Retinal pigment epithelial cell (primary cell): ENCODE measurements at regions not wholly inside any gene's neighbourhood (a gene's known extent, or its start where the extent isn't known, plus 50 kb on each side); places are given as distances from the start of the nearest gene placed in this dataset.

Experiments used
- DNase-seq: peaks from one replicate; pipeline ENCODE4 v3.0.0-alpha.2; 2010; ENCODE audit warnings: low read depth
- H3K4me3 ChIP-seq: 2 replicates; pipeline ENCODE4 v1.5.1; 2011; ENCODE audit warnings: mild to moderate bottlenecking, low read length, control low read depth, moderate library complexity
- TF ChIP-seq, protein P1 (sequence below): conservative IDR thresholded peaks from 2 replicates; pipeline ENCODE4 v1.5.1; 2011; ENCODE audit warnings: low read depth, low read length, control low read depth, inconsistent platforms

DNA sequence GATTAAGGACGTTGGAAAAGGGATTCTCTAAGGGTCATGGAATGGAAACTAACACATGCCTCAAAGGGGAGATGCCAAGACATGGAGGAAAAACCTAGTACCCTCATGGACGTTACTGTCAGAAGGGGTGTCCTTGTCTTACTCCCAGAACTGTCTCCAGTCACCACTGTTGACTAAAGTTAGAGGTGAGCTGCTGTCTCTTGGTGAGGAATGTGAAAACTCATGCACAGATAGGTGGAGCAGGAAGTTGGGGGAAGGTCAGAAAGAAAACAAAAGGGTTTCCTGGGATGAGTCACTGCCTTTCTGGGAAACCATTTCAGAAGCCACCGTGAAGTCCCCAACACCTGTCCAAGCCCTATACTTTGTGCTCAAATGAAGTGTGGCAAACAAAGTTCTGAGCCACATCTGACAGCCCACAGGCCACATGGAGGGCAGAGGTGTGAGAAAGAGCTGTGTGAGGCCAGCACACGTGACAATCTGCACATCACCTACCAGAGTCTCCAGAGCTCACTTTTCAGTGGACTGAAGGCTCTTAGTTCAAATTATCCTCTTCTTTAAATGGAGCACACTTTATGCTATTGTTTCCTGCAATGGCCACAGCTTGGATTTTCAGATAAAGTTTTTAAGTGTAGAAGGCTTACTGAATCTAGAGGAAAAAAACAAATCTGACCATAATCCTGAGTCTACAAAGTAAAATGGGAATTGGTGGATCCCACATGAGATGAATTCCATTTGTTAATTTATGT, 92.9 kb upstream of the EGLN3 start:
- DNase-seq: no peak
- TF ChIP-seq, protein P1, sequence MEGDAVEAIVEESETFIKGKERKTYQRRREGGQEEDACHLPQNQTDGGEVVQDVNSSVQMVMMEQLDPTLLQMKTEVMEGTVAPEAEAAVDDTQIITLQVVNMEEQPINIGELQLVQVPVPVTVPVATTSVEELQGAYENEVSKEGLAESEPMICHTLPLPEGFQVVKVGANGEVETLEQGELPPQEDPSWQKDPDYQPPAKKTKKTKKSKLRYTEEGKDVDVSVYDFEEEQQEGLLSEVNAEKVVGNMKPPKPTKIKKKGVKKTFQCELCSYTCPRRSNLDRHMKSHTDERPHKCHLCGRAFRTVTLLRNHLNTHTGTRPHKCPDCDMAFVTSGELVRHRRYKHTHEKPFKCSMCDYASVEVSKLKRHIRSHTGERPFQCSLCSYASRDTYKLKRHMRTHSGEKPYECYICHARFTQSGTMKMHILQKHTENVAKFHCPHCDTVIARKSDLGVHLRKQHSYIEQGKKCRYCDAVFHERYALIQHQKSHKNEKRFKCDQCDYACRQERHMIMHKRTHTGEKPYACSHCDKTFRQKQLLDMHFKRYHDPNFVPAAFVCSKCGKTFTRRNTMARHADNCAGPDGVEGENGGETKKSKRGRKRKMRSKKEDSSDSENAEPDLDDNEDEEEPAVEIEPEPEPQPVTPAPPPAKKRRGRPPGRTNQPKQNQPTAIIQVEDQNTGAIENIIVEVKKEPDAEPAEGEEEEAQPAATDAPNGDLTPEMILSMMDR: no peak
- H3K4me3 ChIP-seq: no peak overlapping the region

DNA sequence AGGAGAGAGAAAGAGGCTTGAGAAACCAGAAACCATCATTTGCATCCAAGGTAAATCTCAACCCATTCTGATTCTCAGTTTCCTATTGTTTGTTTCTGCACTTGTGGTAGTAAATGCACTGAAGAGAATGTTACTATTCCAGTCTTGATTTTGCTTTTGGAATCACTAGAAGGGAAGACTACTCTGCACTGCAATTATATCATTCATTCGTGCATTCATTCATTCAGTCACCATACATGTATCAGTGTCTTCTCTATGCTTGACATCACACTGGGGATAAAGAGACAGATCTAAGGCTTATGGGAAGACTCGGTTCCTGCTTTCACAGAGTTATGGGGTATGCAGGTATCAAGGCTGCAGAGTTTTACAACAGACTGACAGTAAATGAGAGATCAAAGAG, 90.3 kb upstream of the EGLN3 start:
- DNase-seq: no peak
- TF ChIP-seq, protein P1: no peak

DNA sequence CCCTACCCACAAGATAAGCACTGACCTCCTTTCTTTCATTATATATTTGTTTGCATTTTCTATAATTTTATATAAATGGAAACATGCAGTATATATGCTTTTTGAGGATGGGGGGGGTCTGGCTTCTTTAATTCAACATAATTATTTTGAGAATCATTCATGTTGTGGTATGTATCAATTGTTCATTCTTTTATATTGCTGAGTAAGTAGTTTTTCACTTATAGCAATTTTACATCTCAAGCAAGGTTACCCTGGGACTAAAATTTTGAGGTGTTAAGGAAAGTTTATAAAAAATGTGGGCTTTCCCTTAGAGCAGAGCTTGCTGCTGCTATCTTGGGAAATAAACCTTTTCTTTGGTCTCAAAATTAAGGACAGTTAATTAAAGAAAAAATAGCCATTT, 89.9 kb upstream of the EGLN3 start:
- DNase-seq: no peak
- H3K4me3 ChIP-seq: no peak overlapping the region
- TF ChIP-seq, protein P1: no peak

More for the DNA sequence above, 90.3 kb upstream of the EGLN3 start:
- H3K4me3 ChIP-seq: no peak overlapping the region

DNA sequence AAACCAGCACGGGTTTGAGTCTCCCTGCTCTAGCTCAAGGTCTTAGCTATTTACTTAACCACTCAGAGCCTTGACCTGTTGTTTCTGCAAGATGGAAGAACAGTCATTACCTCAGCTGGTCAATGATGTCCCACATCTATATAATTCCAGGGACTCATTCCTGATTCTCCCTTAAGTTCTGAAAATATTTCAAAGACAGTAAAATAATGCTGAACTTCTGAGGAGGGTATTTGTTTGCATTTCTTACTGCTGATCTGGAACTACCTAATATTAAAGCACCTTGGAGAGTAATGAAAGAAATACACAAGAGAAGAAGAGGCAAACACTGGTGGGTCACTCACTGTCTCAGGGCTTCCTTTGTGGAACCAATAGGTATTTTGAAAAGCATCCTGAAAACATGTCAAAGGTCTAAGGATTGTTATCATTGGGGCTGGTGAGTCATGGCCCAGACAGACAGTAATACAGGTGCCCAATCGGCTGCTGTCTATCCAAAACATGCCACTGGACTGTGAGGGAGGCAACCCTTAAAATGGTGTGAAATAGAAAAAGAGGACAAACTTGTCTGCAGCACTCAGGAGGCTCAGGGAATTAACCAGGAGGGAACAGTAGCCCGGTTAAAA, 88.7 kb upstream of the EGLN3 start:
- no peak for DNase-seq
- TF ChIP-seq, protein P1: no peak
- no peak overlapping the region for H3K4me3 ChIP-seq

DNA sequence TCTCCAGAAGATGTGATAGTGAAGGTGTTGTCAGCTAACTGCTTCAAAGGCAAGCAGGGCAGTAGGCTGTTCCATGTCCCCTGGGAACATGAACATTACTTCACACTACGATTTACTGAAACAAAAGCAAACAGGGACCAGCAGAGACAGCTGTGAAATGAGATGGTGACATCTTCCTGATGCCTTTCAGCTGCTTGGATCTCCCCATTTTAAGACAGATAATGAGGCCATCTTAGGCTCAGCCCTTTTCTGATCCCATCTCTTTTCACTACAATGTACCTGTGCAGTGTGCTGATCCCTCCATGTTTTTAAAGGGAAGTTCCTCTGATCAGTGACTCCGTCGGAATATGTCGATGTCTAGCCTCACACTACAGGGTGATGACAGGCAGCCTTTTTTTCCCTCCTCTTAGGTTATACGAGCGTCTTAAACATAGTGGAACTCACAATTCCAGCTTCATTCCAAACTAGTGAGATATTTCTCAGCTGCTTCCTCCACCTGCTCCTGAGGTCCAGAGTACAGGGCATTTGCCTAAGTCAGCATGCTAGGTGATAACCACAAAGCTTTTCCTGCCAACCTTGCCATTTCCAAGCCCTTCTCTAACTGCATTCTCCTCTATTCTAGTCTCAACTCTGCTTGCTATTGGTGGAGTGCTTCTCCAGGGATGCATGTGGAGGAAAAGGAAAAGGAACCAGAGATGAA, 87.6 kb upstream of the EGLN3 start:
- TF ChIP-seq, protein P1: no peak
- no peak overlapping the region for H3K4me3 ChIP-seq
- no peak for DNase-seq

DNA sequence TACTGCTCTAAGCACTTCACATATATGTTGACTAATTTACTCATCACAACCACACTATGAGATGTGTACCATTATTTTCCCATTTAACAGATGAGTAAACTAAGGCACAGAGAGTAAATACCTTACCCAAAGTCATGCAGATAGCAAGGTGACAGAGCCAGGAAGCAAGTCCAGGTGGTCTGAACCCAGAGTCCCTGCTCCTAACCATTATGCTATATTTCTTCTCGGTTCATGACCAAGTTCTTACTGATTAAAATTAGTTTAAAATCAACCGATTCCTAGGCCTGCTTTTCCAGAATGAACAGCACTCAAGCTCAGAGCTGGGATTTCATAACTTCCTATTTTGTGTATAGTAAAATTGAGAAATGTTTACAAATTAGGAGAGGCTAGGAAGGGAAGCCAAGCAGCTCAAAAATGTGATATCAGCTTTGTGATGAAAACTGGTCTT, 85.5 kb upstream of the EGLN3 start:
- TF ChIP-seq, protein P1: no peak
- H3K4me3 ChIP-seq: no peak overlapping the region
- no peak for DNase-seq

DNA sequence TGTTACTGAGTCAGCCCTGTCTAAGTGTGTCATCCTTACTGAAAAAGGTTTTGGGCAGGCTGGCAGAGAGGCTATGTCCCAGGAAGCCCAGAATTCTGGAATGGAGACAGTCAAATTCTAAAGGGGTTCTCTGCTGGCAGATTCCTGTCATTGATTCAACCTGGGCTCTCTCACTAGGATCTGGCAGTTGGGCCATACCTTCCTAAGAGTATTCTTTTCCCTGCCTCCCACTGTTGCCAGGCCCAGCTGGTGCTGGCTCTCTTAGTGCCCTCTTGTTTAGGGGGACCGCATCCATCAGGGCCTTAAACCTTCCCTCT, 85.0 kb upstream of the EGLN3 start:
- TF ChIP-seq, protein P1: no peak
- H3K4me3 ChIP-seq: no peak overlapping the region
- DNase-seq: no peak
